H9 (cell line): ENCODE measurements at regions not wholly inside any gene's neighbourhood (a gene's known extent, or its start where the extent isn't known, plus 50 kb on each side); places are given as distances from the start of the nearest gene placed in this dataset.
"Not testable (repeated sequence)": the region's sequence is repeated elsewhere in the genome, so short reads cannot be mapped to it uniquely, and the experiment has no call there.

Experiments
- DNase-seq: peaks from one replicate; pipeline ENCODE4 v3.0.0-alpha.2; 2017
- H2AFZ ChIP-seq: one replicate; pipeline ENCODE4 v1.6.1; 2013; ENCODE audit warnings: mild to moderate bottlenecking, low read length, control low read depth, moderate library complexity
- H2AK5ac ChIP-seq: 2 replicates; pipeline ENCODE4 v1.6.1; 2013; ENCODE audit warnings: low read length, control low read depth, mixed read lengths; ENCODE audit not compliant: insufficient read length
- H2BK120ac ChIP-seq: one replicate; pipeline ENCODE4 v1.6.1; 2013; ENCODE audit warnings: low read depth, mild to moderate bottlenecking, low read length, control low read depth, inconsistent platforms; ENCODE audit not compliant: poor library complexity, severe bottlenecking
- H2BK12ac ChIP-seq: 2 replicates; pipeline ENCODE4 v1.6.1; 2013; ENCODE audit warnings: low read length, control low read depth, mixed read lengths, low read depth; ENCODE audit not compliant: insufficient read length
- H2BK15ac ChIP-seq: 2 replicates; pipeline ENCODE4 v1.6.1; 2013; ENCODE audit warnings: low read depth, low read length, control low read depth
- H2BK20ac ChIP-seq: one replicate; pipeline ENCODE4 v1.6.1; 2013; ENCODE audit warnings: low read depth, mild to moderate bottlenecking, low read length, control low read depth, inconsistent platforms; ENCODE audit not compliant: poor library complexity, severe bottlenecking
- H2BK5ac ChIP-seq: 2 replicates; pipeline ENCODE4 v1.6.1; 2013; ENCODE audit warnings: low read length, control low read depth, mixed read lengths; ENCODE audit not compliant: insufficient read length
- H3K14ac ChIP-seq: 2 replicates; pipeline ENCODE4 v1.6.1; 2013; ENCODE audit warnings: low read length, control low read depth; ENCODE audit not compliant: insufficient read depth
- H3K18ac ChIP-seq: 2 replicates; pipeline ENCODE4 v1.6.1; 2013; ENCODE audit warnings: low read depth, mild to moderate bottlenecking, mixed read lengths, low read length, control low read depth; ENCODE audit not compliant: insufficient read length
- H3K23ac ChIP-seq: 2 replicates; pipeline ENCODE4 v1.6.1; 2013; ENCODE audit warnings: low read length, control low read depth, mixed read lengths, low read depth; ENCODE audit not compliant: insufficient read length
- H3K23me2 ChIP-seq: 2 replicates; pipeline ENCODE4 v1.6.1; 2013; ENCODE audit warnings: low read depth, mild to moderate bottlenecking, mixed read lengths, low read length, control low read depth; ENCODE audit not compliant: insufficient read length, poor library complexity, severe bottlenecking
- H3K27ac ChIP-seq: 2 replicates; pipeline ENCODE4 v1.5.1; 2013; ENCODE audit warnings: low read length, control low read depth, mixed read lengths, low read depth; ENCODE audit not compliant: insufficient read length
- H3K27me3 ChIP-seq: 2 replicates; pipeline ENCODE4 v1.6.1; 2013; ENCODE audit warnings: low read length, control low read depth, inconsistent platforms; ENCODE audit not compliant: insufficient read depth
- H3K4ac ChIP-seq: 2 replicates; pipeline ENCODE4 v1.6.1; 2013; ENCODE audit warnings: low read depth, mild to moderate bottlenecking, control low read depth, inconsistent platforms, low read length, moderate library complexity
- H3K4me1 ChIP-seq: 2 replicates; pipeline ENCODE4 v1.6.1; 2013; ENCODE audit warnings: low read length, control low read depth, inconsistent platforms; ENCODE audit not compliant: insufficient read depth
- H3K4me2 ChIP-seq: 2 replicates; pipeline ENCODE4 v1.6.1; 2013; ENCODE audit warnings: low read length, control low read depth, mixed read lengths; ENCODE audit not compliant: insufficient read length, insufficient read depth
- H3K56ac ChIP-seq: 2 replicates; pipeline ENCODE4 v1.6.1; 2013; ENCODE audit warnings: low read depth, mild to moderate bottlenecking, mixed read lengths, low read length, control low read depth; ENCODE audit not compliant: insufficient read length
- H3K79me1 ChIP-seq: 2 replicates; pipeline ENCODE4 v1.6.1; 2013; ENCODE audit warnings: low read depth, mild to moderate bottlenecking, moderate library complexity, low read length, control low read depth, inconsistent platforms; ENCODE audit not compliant: insufficient read depth, poor library complexity, severe bottlenecking
- H3K79me2 ChIP-seq: 2 replicates; pipeline ENCODE4 v1.6.1; 2013; ENCODE audit warnings: low read length, control low read depth, inconsistent platforms; ENCODE audit not compliant: insufficient read depth
- H3K9ac ChIP-seq: 2 replicates; pipeline ENCODE4 v1.6.1; 2013; ENCODE audit warnings: low read length, control low read depth, mixed read lengths; ENCODE audit not compliant: insufficient read length; ENCODE audit errors: extremely low read depth
- H3K9me3 ChIP-seq: one replicate; pipeline ENCODE4 v1.6.1; 2013; ENCODE audit warnings: low read depth, low read length, inconsistent platforms; ENCODE audit not compliant: control insufficient read depth
- H3T11ph ChIP-seq: one replicate; pipeline ENCODE4 v1.6.1; 2013; ENCODE audit warnings: mild to moderate bottlenecking, low read length, control low read depth, inconsistent platforms
- H4K20me1 ChIP-seq: one replicate; pipeline ENCODE4 v1.6.1; 2013; ENCODE audit not compliant: control insufficient read depth, insufficient read length, insufficient read depth
- H4K5ac ChIP-seq: 2 replicates; pipeline ENCODE4 v1.6.1; 2013; ENCODE audit warnings: low read depth, mild to moderate bottlenecking, mixed read lengths, low read length, control low read depth; ENCODE audit not compliant: insufficient read length
- H4K8ac ChIP-seq: replicated peaks from 2 replicates; pipeline ENCODE4 v1.6.1; 2013; ENCODE audit warnings: low read length, control low read depth, mixed read lengths, low read depth; ENCODE audit not compliant: insufficient read length
- H4K91ac ChIP-seq: 2 replicates; pipeline ENCODE4 v1.6.1; 2013; ENCODE audit warnings: low read depth, mild to moderate bottlenecking, moderate library complexity, mixed read lengths, low read length, control low read depth; ENCODE audit not compliant: insufficient read length
- H3K27ac Mint-ChIP-seq, 3 experiments: 2 replicates in 2 of 3; 3 replicates in 1 of 3; pipeline ENCODE4 v1.8.0; 2020 to 2021; ENCODE audit warnings: mixed read lengths in 3 of 3, mild to moderate bottlenecking in 1 of 3, moderate library complexity in 1 of 3
- H3K27me3 Mint-ChIP-seq: 2 replicates; pipeline ENCODE4 v1.8.0; 2021; ENCODE audit warnings: low read depth, mild to moderate bottlenecking, moderate library complexity, mixed read lengths
- H3K36me3 Mint-ChIP-seq, 3 experiments: 2 replicates in 2 of 3; 3 replicates in 1 of 3; pipeline ENCODE4 v1.8.0; 2020 to 2021; ENCODE audit warnings: low read depth in 3 of 3, mixed read lengths in 3 of 3; ENCODE audit not compliant: insufficient read depth in 1 of 3
- H3K4me1 Mint-ChIP-seq, 2 experiments: 2 replicates each; pipeline ENCODE4 v1.8.0; 2020; ENCODE audit warnings: mixed read lengths in 2 of 2
- H3K4me3 Mint-ChIP-seq, 2 experiments: 2 replicates in 1 of 2; 3 replicates in 1 of 2; pipeline ENCODE4 v1.8.0; 2020 to 2021; ENCODE audit warnings: mild to moderate bottlenecking in 2 of 2, mixed read lengths in 2 of 2, moderate library complexity in 1 of 2
- H3K9me3 Mint-ChIP-seq, 2 experiments: 2 replicates in 1 of 2; 3 replicates in 1 of 2; pipeline ENCODE4 v1.8.0; 2020; ENCODE audit warnings: mild to moderate bottlenecking in 2 of 2, mixed read lengths in 2 of 2, moderate library complexity in 1 of 2
- CTCF ChIP-seq: fragments of 200-600 bp; sonication (generic); conservative IDR thresholded peaks from 3 replicates; pipeline ENCODE4 v1.8.0; 2021; ENCODE audit warnings: antibody characterized with exemption, mild to moderate bottlenecking
- WGBS: extraction: QIAGEN DNeasy Blood & Tissue Kit; methylation state at CpG from one replicate; pipeline ENCODE4 v1.1.7; 2013; ENCODE audit warnings: missing lambda C conversion rate, low lambda C conversion rate, mixed read lengths; ENCODE audit not compliant: insufficient read length; ENCODE audit errors: extremely low coverage; 5-methylcytosine and 5-hydroxymethylcytosine counted together

- Histone ChIP-seq H3K4me1 (no peaks in the 10 kb centered on the region), H3K14ac (no peak overlapping the region), H4K20me1 (no peaks in the 10 kb centered on the region), H3K9ac (no peak overlapping the region), H3K4ac (no peak overlapping the region), H2AFZ (no peak overlapping the region), H4K91ac (no peak overlapping the region), H2BK12ac (no peak overlapping the region), H2BK20ac (no peak overlapping the region), H3K79me1 (no peaks in the 10 kb centered on the region), H2BK15ac (no peak overlapping the region), H2BK120ac (no peak overlapping the region), H3K56ac (no peak overlapping the region), H3K9me3 (no peaks in the 10 kb centered on the region), H3K4me2 (no peak overlapping the region), H3K18ac (no peak overlapping the region), H2AK5ac (no peak overlapping the region), H3K27me3 (no peaks in the 10 kb centered on the region), H3T11ph (no peak overlapping the region), H3K23ac (no peak overlapping the region), H3K79me2 (no peaks in the 10 kb centered on the region), H2BK5ac (no peak overlapping the region), H4K5ac (no peak overlapping the region), H4K8ac (no peak overlapping the region), H3K23me2 (no peaks in the 10 kb centered on the region), H3K27ac (no peak overlapping the region)
- Mint-ChIP-seq H3K36me3 (0 out of 7 replicates have a peak, but pooled peaks cover 0 to 5% (median 0%) of the 10 kb centered on the region in 3 experiments), H3K9me3 (no peaks in the 10 kb centered on the region; a peak in 1 of 5 replicates), H3K4me3 (no peak overlapping the region), H3K4me1 (no peaks in the 10 kb centered on the region), H3K27ac (no peak overlapping the region), H3K27me3 (no peaks in the 10 kb centered on the region; the same call in 1 of the 2 replicates)
- no peak for DNase-seq
- WGBS = no CpG with 5 or more reads among the region's 11 CpGs
- TF ChIP-seq CTCF = no peak
Measured at GRCh38 chr15:99493461-99493860, 72.3 kb upstream of the MEF2A start.

GRCh38 chr15:99494536-99495233 is 71.1 kb upstream of the MEF2A start:
- H3K9ac ChIP-seq, H3K36me3 Mint-ChIP-seq, H2BK15ac ChIP-seq, H3K79me1 ChIP-seq, H3K79me2 ChIP-seq, H3K4me1 Mint-ChIP-seq, H3K18ac ChIP-seq, H3K27me3 Mint-ChIP-seq, H3K27me3 ChIP-seq, H2BK12ac ChIP-seq, H3T11ph ChIP-seq, H3K4me3 Mint-ChIP-seq, H3K9me3 ChIP-seq, H3K23ac ChIP-seq, H4K5ac ChIP-seq, H2AK5ac ChIP-seq, H2BK120ac ChIP-seq, H3K14ac ChIP-seq, H3K27ac Mint-ChIP-seq, H3K9me3 Mint-ChIP-seq, H3K4me2 ChIP-seq, H2BK20ac ChIP-seq, H4K8ac ChIP-seq, H2AFZ ChIP-seq, H3K4me1 ChIP-seq, DNase-seq, H3K23me2 ChIP-seq, H2BK5ac ChIP-seq, H3K4ac ChIP-seq, H3K27ac ChIP-seq, H4K91ac ChIP-seq, H3K56ac ChIP-seq, H4K20me1 ChIP-seq: not testable (repeated sequence)
- WGBS = no CpG with 5 or more reads among the region's 40 CpGs
